ENCODE measurements at regions not wholly inside any gene's neighbourhood (a gene's known extent, or its start where the extent isn't known, plus 50 kb on each side); places are given as distances from the start of the nearest gene placed in this dataset.
"Not testable (repeated sequence)": the region's sequence is repeated elsewhere in the genome, so short reads cannot be mapped to it uniquely, and the experiment has no call there.

- ATAC-seq (replicated peaks in 6 of 8) = no peak
- Histone ChIP-seq H3K4me3 (no peak overlapping the region), H3K27ac (no peak overlapping the region), H3K4me1 (replicated peaks in 1 of 2) (no peaks in the 10 kb centered on the region)
- 60 to 100% (median 71%) methylated on average over 1 of the region's 1 CpG; no CpG with 5 or more reads in 6 of the 10 experiments for WGBS, 10 experiments
- in situ Hi-C loops (cut with MboI; ENCODE audit: low pct_unique_long_range_greater_than_20kb in 2 of 9, low sequenced_read_pairs in 9 of 9, unreplicated experiment in 9 of 9) = no loop called here
These were observed 92.3 kb upstream of the CD44 start for GRCh38 chr11:35046681-35047080.

DNA sequence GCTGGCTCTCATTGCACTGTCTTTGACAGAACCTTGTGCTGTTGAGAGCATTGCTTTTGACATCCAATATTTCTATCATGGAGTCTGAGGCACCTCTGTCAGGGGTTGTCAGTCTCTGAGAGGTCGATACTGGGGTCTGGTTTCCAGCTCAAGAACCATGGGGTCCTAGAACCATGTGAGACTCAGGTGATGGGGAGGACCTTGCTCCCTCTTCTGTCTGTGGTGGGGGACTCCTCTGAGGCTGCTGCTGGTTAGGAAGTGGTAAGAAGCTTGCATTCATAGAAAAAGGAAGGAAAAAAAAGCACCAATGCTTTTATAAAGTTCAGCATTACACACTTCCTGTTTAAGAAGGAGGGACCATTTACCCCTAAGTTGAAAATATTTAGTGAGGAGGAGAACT lies 91.8 kb upstream of the CD44 start:
- no peak overlapping the region for H3K4me3 ChIP-seq
- ATAC-seq (replicated peaks in 6 of 8) = no peak
- in situ Hi-C loops (cut with MboI; ENCODE audit: low pct_unique_long_range_greater_than_20kb in 2 of 9, low sequenced_read_pairs in 9 of 9, unreplicated experiment in 9 of 9) = no loop called here
- H3K27ac ChIP-seq = no peak overlapping the region
- WGBS, 10 experiments = 45 to 71% (median 60%) methylated on average over 1 of the region's 1 CpG; no CpG with 5 or more reads in 6 of the 10 experiments
- no peaks in the 10 kb centered on the region for H3K4me1 ChIP-seq (replicated peaks in 1 of 2)

- ATAC-seq (replicated peaks in 6 of 8) = no peak
- WGBS, 10 experiments = 67 to 100% (median 80%) methylated on average over 1 to 2 of the region's 2 CpGs; no CpG with 5 or more reads in 2 of the 10 experiments
These were observed 91.2 kb upstream of the CD44 start for GRCh38 chr11:35047769-35048168.

DNA sequence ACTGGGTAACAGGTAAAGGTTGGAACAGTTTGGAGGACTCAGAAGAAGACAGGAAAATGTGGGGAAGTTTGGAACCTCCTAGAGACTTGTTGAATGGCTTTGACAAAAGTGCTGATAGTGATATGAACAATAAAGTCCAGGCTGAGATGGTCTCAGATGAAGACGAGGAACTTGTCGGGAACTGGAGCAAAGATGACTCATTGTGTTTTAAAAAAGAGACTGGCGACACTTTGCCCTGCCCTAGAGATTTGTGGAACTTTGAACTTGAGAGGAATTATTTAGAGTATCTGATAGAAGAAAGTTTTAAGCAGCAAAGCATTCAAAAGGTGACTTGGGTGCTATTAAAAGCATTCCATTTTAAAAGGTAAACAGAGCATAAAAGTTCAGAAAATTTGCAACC lies 90.6 kb upstream of the CD44 start:
- H3K27ac ChIP-seq; in situ Hi-C loops (cut with MboI; ENCODE audit: low pct_unique_long_range_greater_than_20kb in 2 of 9, low sequenced_read_pairs in 9 of 9, unreplicated experiment in 9 of 9); ATAC-seq (replicated peaks in 6 of 8); H3K4me3 ChIP-seq; H3K4me1 ChIP-seq (replicated peaks in 1 of 2): not testable (repeated sequence)
- 31 to 100% (median 60%) methylated on average over 1 to 3 of the region's 3 CpGs; no CpG with 5 or more reads in 4 of the 10 experiments for WGBS, 10 experiments

More at GRCh38 chr11:35047769-35048168, 91.2 kb upstream of the CD44 start:
- no peaks in the 10 kb centered on the region for H3K4me1 ChIP-seq (replicated peaks in 1 of 2)
- in situ Hi-C loops (cut with MboI; ENCODE audit: low pct_unique_long_range_greater_than_20kb in 2 of 9, low sequenced_read_pairs in 9 of 9, unreplicated experiment in 9 of 9) = no loop called here
- H3K4me3 ChIP-seq = no peak overlapping the region
- no peak overlapping the region for H3K27ac ChIP-seq

DNA sequence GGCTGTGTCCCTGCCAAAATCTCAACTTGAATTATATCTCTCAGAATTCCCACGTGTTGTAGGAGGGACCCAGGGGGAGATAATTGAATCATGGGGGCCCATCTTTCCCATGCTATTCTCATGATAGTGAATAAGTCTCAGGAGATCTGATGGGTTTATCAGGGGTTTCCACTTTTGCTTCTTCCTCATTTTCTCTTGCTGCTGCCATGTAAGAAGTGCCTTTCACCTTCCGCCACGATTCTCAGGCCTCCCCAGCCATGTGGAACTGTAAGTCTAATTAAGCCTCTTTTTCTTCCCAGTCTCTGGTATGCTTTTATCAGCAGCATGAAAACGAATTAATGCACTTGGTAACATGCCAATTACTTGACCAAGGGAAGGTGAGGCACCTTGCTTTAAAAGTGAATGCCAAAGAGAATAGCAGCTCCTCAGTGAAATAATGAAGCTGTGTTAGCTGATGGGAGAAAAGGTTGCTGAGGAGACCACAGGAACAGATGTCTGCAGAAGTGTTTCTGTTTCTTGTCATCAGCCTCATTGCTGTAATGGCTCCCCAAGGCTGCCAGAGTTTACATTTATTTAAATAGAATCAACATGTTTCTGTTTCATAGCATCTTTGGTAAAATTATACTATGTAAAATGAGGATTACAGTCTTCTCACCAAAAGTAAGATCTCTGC lies 89.0 kb upstream of the CD44 start:
- H3K4me1 ChIP-seq (replicated peaks in 1 of 2) = no peaks in the 10 kb centered on the region
- WGBS, 10 experiments = 13 to 69% (median 33%) methylated on average over 1 to 4 of the region's 4 CpGs; no CpG with 5 or more reads in 4 of the 10 experiments
- no peak overlapping the region for H3K27ac ChIP-seq
- ATAC-seq (replicated peaks in 6 of 8) = no peak
- in situ Hi-C loops (cut with MboI; ENCODE audit: low pct_unique_long_range_greater_than_20kb in 2 of 9, low sequenced_read_pairs in 9 of 9, unreplicated experiment in 9 of 9) = no loop called here
- H3K4me3 ChIP-seq = no peak overlapping the region

DNA sequence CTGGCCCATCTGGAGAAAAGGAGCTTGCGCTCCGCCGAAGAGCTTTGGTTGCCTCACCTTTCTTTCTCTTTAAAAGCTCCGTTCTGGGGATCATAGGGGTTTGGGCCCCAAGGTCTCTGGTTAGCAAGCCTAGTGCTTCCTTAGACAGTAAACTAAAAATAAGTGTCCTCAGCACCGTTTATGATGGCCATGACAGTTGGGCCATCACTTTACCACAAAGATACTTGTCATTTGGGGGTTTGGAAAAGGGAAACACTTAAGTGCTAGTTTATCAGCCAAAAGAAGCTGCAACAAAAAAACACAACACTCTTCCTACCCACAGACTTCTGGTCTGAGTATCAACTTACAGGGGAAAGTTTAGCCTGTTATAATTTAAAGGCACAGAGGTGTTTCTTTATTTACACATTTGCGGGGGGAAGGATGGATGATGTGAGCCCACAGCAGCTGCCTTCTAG lies 88.4 kb upstream of the CD44 start:
- H3K4me1 ChIP-seq (replicated peaks in 1 of 2) = no peaks in the 10 kb centered on the region
- H3K4me3 ChIP-seq = no peak overlapping the region
- no peak overlapping the region for H3K27ac ChIP-seq
- no peak for ATAC-seq (replicated peaks in 6 of 8)
- in situ Hi-C loops (cut with MboI; ENCODE audit: low pct_unique_long_range_greater_than_20kb in 2 of 9, low sequenced_read_pairs in 9 of 9, unreplicated experiment in 9 of 9) = no loop called here
- WGBS, 10 experiments = 75 to 100% (median 86%) methylated on average over 1 to 5 of the region's 6 CpGs; no CpG with 5 or more reads in 2 of the 10 experiments

DNA sequence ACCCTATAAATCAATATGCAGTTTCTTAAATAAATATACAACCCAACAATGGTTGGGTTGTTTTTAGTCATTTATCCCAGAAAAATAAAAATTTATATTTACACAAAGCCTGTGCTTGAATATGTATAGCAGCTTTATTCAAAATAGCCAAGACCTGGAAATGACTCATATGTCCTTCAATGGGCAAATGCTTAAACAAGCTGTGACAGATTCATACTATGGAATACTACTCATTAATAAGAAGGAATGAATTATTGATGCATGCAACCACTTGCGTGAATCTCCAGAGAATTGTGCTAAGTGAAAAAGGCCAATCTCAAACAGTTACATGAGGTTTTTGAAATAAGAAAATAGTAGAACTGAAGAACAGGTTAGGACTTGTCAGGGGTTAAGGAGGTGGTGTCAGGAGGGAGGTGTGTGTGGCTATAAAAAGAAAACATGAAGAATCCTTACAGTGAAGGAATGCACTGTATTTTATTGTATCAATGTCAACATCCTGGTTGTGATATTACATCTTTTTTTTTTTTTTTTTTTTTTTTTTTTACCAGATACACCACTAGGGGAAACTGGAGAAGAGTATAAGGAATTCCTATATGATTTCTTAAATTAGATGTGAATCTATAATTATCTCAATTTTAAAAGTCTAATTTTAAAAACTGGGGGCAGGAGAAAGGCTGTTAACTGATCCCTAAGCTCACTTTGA lies 82.4 kb upstream of the CD44 start:
- in situ Hi-C loops (cut with MboI; ENCODE audit: low pct_unique_long_range_greater_than_20kb in 2 of 9, low sequenced_read_pairs in 9 of 9, unreplicated experiment in 9 of 9) = no loop called here
- Histone ChIP-seq H3K4me3 (no peak overlapping the region), H3K4me1 (replicated peaks in 1 of 2) (no peaks in the 10 kb centered on the region), H3K27ac (no peak overlapping the region)
- ATAC-seq (replicated peaks in 6 of 8) = peak in 3 of 8 experiments; percentile 77 to 94 (median 84)
- WGBS, 10 experiments = 0 to 90% (median 57%) methylated on average over 1 of the region's 1 CpG

DNA sequence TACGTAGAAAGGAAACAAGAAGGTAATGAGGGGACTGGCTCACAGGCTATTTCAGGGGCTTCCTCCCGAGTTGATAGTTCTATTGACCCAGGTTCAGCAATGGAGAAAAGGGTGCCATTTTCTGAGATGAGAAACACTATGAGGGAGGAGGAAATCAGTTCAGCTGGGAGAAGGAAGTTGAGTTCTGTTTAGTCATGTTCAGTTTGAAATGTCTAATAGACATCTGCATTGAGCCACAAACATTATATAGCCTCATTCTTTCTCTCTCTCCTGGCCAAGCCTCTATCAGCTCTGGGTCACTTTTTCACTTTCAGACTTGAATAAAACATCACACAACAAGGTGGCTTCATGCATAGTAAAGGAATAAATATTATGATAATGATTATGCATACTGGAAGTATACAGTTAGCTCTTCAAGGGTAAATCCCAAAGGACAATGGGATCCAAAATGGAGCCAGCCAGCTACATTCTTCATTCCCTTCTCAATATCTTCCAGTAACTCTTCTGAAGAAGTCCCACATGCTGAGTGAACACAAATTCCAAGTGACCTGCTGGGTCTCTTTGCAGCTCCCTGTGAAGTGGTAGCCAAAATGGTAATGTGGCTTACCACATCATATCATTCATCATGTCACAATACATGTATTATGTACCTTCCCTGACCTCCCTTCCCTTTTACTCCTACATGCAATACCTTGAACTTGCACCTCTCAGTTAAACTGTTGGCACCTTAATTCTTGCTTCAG lies 80.9 kb upstream of the CD44 start:
- peak in 2 of 8 experiments; percentile 17 to 67 for ATAC-seq (replicated peaks in 6 of 8)
- Histone ChIP-seq H3K4me3 (no peak overlapping the region), H3K4me1 (replicated peaks in 1 of 2) (no peaks in the 10 kb centered on the region), H3K27ac (no peak overlapping the region)
- WGBS, 10 experiments = 67 to 100% (median 92%) methylated on average over 1 to 2 of the region's 2 CpGs; no CpG with 5 or more reads in 2 of the 10 experiments
- in situ Hi-C loops (cut with MboI; ENCODE audit: low pct_unique_long_range_greater_than_20kb in 2 of 9, low sequenced_read_pairs in 9 of 9, unreplicated experiment in 9 of 9) = no loop called here

GRCh38 chr11:35058669-35059434 lies 80.1 kb upstream of the CD44 start:
- no peak for ATAC-seq (replicated peaks in 6 of 8)
- in situ Hi-C loops (cut with MboI; ENCODE audit: low pct_unique_long_range_greater_than_20kb in 2 of 9, low sequenced_read_pairs in 9 of 9, unreplicated experiment in 9 of 9) = no loop called here
- 73 to 100% (median 93%) methylated on average over 1 to 5 of the region's 5 CpGs; no CpG with 5 or more reads in 1 of the 10 experiments for WGBS, 10 experiments
- H3K27ac ChIP-seq = no peak overlapping the region
- no peaks in the 10 kb centered on the region for H3K4me1 ChIP-seq (replicated peaks in 1 of 2)
- H3K4me3 ChIP-seq = no peak overlapping the region

DNA sequence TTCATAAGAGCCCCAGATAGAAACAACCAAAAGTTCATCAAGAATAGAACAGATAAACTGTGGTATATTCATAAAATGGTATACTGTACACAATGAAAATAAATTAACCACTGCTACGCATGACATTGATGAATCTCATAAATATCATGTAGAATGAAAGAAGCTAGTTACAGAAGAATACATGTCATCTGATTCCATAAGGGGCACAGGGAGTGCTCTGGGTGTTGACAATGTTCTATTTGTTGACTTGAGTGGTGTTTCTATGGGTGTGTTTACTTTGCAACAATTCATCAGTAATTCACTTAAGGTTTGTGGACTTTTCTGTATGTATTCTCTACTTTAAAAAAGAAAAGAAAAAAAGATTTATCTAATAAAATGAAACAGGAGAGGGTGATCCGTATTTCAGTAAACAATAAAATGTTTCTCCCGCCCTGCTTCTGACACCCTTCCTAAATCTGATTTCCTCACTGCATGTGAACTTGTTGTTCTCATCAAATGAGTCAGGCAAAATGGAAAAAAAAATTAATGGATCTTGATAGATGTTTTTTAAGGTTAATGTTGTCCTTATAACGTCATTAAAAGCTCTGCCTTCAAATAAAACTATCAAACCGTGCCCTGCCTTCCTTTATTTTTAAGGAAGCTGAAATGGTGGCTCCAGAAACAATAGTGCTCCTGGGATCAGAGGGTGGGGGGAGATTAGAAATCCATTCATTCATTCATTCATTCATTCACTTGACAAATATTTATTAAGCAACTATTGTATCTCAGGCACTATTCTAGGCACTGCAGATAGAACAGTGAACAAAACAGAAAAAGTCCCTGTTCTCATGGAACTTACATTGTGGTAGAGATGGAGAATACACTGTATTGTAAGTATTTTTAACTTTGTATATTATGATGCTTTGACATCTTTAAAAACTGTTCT lies 77.2 kb upstream of the CD44 start:
- H3K27ac ChIP-seq = no peak overlapping the region
- ATAC-seq (replicated peaks in 6 of 8) = peak in 4 of 8 experiments; percentile 40 to 83 (median 50)
- no peaks in the 10 kb centered on the region for H3K4me1 ChIP-seq (replicated peaks in 1 of 2)
- no peak overlapping the region for H3K4me3 ChIP-seq
- 59 to 100% (median 81%) methylated on average over 1 to 5 of the region's 5 CpGs for WGBS, 10 experiments
- in situ Hi-C loops (cut with MboI; ENCODE audit: low pct_unique_long_range_greater_than_20kb in 2 of 9, low sequenced_read_pairs in 9 of 9, unreplicated experiment in 9 of 9) = no loop called here

GRCh38 chr11:35063488-35063931 lies 75.5 kb upstream of the CD44 start:
- Histone ChIP-seq H3K4me3 (no peak overlapping the region), H3K27ac (no peak overlapping the region), H3K4me1 (replicated peaks in 1 of 2) (no peaks in the 10 kb centered on the region)
- ATAC-seq (replicated peaks in 6 of 8) = no peak
- in situ Hi-C loops (cut with MboI; ENCODE audit: low pct_unique_long_range_greater_than_20kb in 2 of 9, low sequenced_read_pairs in 9 of 9, unreplicated experiment in 9 of 9) = no loop called here
- 68 to 100% (median 83%) methylated on average over 2 to 6 of the region's 6 CpGs; no CpG with 5 or more reads in 1 of the 10 experiments for WGBS, 10 experiments
